Osteocyte (in vitro differentiated cells): ENCODE measurements at regions not wholly inside any gene's neighbourhood (a gene's known extent, or its start where the extent isn't known, plus 50 kb on each side); places are given as distances from the start of the nearest gene placed in this dataset. TPM values are rescaled to one million over a fixed set of nuclear protein-coding genes. Genes with fewer than 3 reads are reported as not detected.

Experiments
- microRNA-seq: library from miRNA; unstranded; fragments of <30 nt; microRNA quantifications from one replicate; pipeline ENCODE4 v1.1.0, GENCODE V29; 2020; ENCODE audit not compliant: unreplicated experiment

Small RNA genes lying in the stretch of these regions (microRNA-seq; reads per million reads assigned to microRNA genes)
- gene MIR6724-3 (not detected), gene MIR6724-4 (not detected)
